Erythroblast (primary cell): ENCODE measurements at regions not wholly inside any gene's neighbourhood (a gene's known extent, or its start where the extent isn't known, plus 50 kb on each side); places are given as distances from the start of the nearest gene placed in this dataset.

Source experiments
- GATA1 ChIP-seq: IDR thresholded peaks from 2 replicates; pipeline ENCODE4 v1.6.1; 2011; ENCODE audit warnings: low read depth, mild to moderate bottlenecking, control low read depth, low read length, moderate library complexity
- POLR2A ChIP-seq: IDR thresholded peaks from 2 replicates; pipeline ENCODE4 v1.6.1; 2011; ENCODE audit warnings: mild to moderate bottlenecking, low read length

DNA sequence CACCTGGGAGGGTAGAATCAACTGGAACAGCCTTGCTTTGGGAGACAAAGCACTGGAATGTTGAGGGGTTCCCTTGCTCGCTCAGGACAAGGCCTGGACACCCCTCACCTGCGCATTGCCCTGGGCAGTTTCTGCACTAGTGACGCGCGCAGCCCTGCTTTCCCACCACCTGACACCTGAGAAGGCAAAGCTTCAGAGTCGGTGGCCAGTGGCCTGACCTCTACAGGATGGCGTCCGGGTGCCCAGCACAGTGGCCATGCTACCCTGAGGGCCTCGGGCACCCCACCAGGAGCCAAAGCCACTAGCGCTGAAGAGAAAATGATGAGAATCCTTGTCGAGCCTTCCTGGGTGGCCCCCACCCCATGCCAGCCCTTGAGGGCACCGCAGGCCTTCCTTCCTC lies 161.3 kb downstream of the OLFM1 start:
- TF ChIP-seq POLR2A, result no peak
- no peak for TF ChIP-seq GATA1
